ENCODE measurements at regions not wholly inside any gene's neighbourhood (a gene's known extent, or its start where the extent isn't known, plus 50 kb on each side); places are given as distances from the start of the nearest gene placed in this dataset.

DNA sequence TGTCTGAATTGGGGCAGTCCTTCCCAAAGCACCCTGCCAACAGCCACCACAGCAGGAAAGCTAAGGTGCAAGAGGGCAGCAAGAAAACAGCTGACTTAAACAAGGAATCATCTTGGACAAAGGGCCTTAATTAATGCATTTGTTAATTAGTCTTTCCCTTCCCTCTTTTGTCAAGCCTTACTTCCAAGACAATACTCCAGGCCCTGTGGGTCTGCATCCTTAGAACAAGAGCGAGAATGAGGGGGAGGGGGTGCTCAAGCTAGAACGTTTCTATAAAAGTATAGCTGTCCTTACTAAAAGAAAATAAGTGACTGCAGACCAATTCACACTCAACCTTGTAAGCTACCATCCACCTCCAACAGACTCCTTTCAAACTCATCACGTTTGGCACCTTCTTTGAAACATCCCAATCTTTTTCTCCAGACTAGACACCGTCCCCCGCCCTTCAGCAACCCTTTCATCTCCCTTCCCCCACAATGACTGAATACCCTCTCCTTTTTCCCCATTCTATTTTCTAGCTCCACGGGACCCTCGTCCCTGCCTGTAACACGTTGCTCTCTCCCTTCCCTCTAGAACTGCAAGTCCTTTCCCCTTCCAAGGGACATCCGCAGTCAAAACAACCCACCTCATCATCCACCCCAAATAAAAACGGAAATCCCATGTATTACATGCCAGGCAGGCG is 85.7 kb upstream of the RNF38 start:
- TF ChIP-seq, protein P1, sequence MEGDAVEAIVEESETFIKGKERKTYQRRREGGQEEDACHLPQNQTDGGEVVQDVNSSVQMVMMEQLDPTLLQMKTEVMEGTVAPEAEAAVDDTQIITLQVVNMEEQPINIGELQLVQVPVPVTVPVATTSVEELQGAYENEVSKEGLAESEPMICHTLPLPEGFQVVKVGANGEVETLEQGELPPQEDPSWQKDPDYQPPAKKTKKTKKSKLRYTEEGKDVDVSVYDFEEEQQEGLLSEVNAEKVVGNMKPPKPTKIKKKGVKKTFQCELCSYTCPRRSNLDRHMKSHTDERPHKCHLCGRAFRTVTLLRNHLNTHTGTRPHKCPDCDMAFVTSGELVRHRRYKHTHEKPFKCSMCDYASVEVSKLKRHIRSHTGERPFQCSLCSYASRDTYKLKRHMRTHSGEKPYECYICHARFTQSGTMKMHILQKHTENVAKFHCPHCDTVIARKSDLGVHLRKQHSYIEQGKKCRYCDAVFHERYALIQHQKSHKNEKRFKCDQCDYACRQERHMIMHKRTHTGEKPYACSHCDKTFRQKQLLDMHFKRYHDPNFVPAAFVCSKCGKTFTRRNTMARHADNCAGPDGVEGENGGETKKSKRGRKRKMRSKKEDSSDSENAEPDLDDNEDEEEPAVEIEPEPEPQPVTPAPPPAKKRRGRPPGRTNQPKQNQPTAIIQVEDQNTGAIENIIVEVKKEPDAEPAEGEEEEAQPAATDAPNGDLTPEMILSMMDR (IDR thresholded peaks at IDR 0.05; ENCODE audit: poor library complexity, severe bottlenecking): no peak
- TF ChIP-seq REST (IDR thresholded peaks at IDR 0.05; ENCODE audit: borderline replicate concordance): no peak
- TF ChIP-seq POLR2AphosphoS5 (IDR thresholded peaks at IDR 0.05): no peak
- no peak for TF ChIP-seq TAF1 (IDR thresholded peaks at IDR 0.05; ENCODE audit: low read depth)
- TF ChIP-seq EZH2 (IDR thresholded peaks at IDR 0.05; ENCODE audit: borderline replicate concordance, insufficient read depth, low read length, poor library complexity, severe bottlenecking): no peak
- TF ChIP-seq EP300 (conservative IDR thresholded peaks at IDR 0.05; ENCODE audit: poor library complexity, severe bottlenecking): no peak
- TF ChIP-seq MXI1 (conservative IDR thresholded peaks at IDR 0.05; ENCODE audit: poor library complexity, severe bottlenecking): no peak
- no peak for TF ChIP-seq RAD21 (conservative IDR thresholded peaks at IDR 0.05)
- no peak for TF ChIP-seq SMC3 (conservative IDR thresholded peaks at IDR 0.05; ENCODE audit: poor library complexity)
